ENCODE measurements at regions not wholly inside any gene's neighbourhood (a gene's known extent, or its start where the extent isn't known, plus 50 kb on each side); places are given as distances from the start of the nearest gene placed in this dataset.

DNA sequence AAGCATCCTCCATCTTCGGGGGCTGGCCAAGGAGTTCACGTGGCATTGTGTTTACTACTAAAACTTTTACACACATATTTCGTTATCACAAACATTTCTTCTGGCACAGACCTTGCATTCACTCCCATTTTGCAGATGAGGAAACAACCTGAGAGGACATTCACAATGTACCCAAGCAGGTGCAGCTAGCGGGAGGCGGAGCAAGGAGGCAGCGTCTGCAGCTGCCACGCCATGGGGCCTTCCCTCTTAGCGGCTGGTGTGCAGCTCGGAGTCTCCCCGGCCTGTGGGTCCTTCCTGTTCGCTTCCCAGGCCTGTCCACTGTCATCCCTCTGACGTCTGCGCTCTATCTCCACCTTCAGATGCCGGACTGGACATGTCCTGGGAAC lies 807.8 kb downstream of the TBC1D22A start:
- TF ChIP-seq, protein P1, sequence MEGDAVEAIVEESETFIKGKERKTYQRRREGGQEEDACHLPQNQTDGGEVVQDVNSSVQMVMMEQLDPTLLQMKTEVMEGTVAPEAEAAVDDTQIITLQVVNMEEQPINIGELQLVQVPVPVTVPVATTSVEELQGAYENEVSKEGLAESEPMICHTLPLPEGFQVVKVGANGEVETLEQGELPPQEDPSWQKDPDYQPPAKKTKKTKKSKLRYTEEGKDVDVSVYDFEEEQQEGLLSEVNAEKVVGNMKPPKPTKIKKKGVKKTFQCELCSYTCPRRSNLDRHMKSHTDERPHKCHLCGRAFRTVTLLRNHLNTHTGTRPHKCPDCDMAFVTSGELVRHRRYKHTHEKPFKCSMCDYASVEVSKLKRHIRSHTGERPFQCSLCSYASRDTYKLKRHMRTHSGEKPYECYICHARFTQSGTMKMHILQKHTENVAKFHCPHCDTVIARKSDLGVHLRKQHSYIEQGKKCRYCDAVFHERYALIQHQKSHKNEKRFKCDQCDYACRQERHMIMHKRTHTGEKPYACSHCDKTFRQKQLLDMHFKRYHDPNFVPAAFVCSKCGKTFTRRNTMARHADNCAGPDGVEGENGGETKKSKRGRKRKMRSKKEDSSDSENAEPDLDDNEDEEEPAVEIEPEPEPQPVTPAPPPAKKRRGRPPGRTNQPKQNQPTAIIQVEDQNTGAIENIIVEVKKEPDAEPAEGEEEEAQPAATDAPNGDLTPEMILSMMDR (IDR thresholded peaks at IDR 0.05; ENCODE audit: low read depth, low read length, poor library complexity, severe bottlenecking), result no peak
- no peak for TF ChIP-seq EZH2phosphoT487 (IDR thresholded peaks at IDR 0.05; ENCODE audit: borderline replicate concordance, low read length)
